Mononuclear cell (primary cell): ENCODE measurements at regions not wholly inside any gene's neighbourhood (a gene's known extent, or its start where the extent isn't known, plus 50 kb on each side); places are given as distances from the start of the nearest gene placed in this dataset.

ENCODE experiments used
- H3K27me3 ChIP-seq: 2 replicates; pipeline ENCODE4 v1.6.0; 2011; ENCODE audit warnings: low read length, control low read depth; ENCODE audit not compliant: insufficient read depth
- H3K4me1 ChIP-seq: 2 replicates; pipeline ENCODE4 v1.5.1; 2011; ENCODE audit warnings: mild to moderate bottlenecking, low read length, control low read depth; ENCODE audit not compliant: insufficient read depth
- H3K4me3 ChIP-seq: 2 replicates; pipeline ENCODE4 v1.5.1; 2011; ENCODE audit warnings: mild to moderate bottlenecking, low read length, moderate library complexity
- H3K9me3 ChIP-seq: 2 replicates; pipeline ENCODE4 v1.5.1; 2011; ENCODE audit warnings: low read depth, mild to moderate bottlenecking, control low read depth, low read length

DNA sequence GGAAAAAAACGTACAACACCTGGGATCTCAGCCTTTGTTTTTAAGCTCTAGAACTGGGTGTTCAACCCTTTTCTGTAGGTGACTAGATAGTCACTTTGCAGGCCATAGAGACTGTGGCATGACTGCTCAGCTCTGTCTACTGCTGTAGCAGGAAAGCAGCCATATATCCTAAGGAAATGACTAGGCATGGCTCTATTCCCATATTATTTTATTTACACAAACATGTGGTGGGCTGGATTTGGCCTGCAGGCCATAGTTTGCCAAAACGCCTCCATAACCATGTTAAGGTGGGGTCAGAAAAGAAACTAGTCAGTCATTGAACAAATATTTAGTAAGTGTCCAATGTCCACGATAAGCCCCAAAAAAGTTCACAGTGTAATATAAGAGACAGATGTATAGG, 452.5 kb downstream of the MCTP2 start:
- Histone ChIP-seq H3K9me3 (no peaks in the 10 kb centered on the region), H3K27me3 (no peaks in the 10 kb centered on the region), H3K4me3 (no peak overlapping the region), H3K4me1 (no peaks in the 10 kb centered on the region)

GRCh38 chr15:94691169-94691568, 459.8 kb downstream of the MCTP2 start:
- H3K4me3 ChIP-seq = no peak overlapping the region
- no peaks in the 10 kb centered on the region for H3K27me3 ChIP-seq
- no peaks in the 10 kb centered on the region for H3K9me3 ChIP-seq
- no peaks in the 10 kb centered on the region for H3K4me1 ChIP-seq

DNA sequence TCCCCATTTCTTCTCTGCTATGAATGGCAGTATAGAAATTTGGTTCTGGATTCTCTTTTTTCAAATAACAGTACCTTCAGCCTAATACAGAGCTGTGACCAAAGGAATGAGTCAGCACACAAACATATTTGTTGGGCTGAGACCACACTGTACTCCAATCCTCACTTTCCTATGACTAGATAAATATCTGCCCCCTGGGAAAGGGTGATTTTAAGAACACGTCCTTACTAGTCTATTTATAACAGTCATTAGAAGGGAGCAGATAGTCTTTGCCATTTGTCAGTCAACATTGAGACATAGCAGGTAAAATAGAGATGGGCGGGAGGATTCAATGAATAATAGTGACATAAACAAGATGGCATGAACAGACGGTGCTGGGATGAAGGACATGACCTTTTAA, 461.3 kb downstream of the MCTP2 start:
- Histone ChIP-seq H3K4me1 (no peaks in the 10 kb centered on the region), H3K27me3 (no peaks in the 10 kb centered on the region), H3K9me3 (no peaks in the 10 kb centered on the region), H3K4me3 (no peak overlapping the region)

DNA sequence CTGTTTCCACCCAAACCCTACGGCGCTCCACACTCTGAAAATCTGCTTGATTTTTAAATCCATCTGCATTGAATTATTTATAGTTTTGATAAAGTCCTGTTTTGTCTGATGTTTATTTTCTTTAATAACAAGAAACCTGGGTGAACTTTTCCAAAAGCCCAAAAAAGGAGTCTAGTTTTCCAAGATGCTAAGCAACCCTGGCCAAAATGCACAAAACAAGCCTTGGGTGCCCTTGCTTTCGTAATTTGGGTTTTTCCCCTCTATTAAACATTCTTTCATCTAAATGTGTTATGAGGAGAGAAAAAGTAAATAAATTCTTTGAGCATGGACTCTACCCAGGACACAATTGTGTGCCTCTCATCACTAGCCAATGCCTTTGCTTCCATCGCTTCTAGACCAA, 468.9 kb downstream of the MCTP2 start:
- no peaks in the 10 kb centered on the region for H3K4me1 ChIP-seq
- H3K4me3 ChIP-seq = no peak overlapping the region
- H3K27me3 ChIP-seq = no peaks in the 10 kb centered on the region
- H3K9me3 ChIP-seq = no peaks in the 10 kb centered on the region

- Histone ChIP-seq H3K4me3 (no peak overlapping the region), H3K4me1 (no peaks in the 10 kb centered on the region), H3K9me3 (no peaks in the 10 kb centered on the region), H3K27me3 (no peaks in the 10 kb centered on the region)
These were observed 470.1 kb downstream of the MCTP2 start for GRCh38 chr15:94701281-94701985.

- Histone ChIP-seq H3K9me3 (no peaks in the 10 kb centered on the region), H3K27me3 (no peaks in the 10 kb centered on the region), H3K4me3 (no peak overlapping the region), H3K4me1 (no peaks in the 10 kb centered on the region)
These were observed 472.2 kb downstream of the MCTP2 start for GRCh38 chr15:94703596-94703995.

DNA sequence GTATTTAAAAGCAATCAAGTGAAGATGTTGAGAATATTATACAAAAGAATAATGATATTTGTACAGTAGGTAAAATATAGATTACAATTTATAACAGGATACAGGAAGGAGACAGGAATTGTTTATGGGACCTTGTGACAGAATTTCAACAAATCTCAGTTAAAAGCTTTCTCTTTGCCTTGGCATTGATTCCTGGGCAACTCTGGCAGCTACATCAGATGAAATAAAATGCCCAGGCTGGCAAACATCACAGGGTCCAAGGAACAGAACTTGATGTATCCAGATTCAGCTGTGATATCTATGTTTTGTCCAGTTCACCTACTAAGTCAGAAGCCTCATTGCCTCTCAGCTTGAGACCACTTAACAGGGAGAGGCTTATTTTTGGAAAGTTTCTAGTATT, 473.1 kb downstream of the MCTP2 start:
- Histone ChIP-seq H3K4me1 (no peaks in the 10 kb centered on the region), H3K9me3 (no peaks in the 10 kb centered on the region), H3K27me3 (no peaks in the 10 kb centered on the region), H3K4me3 (no peak overlapping the region)

DNA sequence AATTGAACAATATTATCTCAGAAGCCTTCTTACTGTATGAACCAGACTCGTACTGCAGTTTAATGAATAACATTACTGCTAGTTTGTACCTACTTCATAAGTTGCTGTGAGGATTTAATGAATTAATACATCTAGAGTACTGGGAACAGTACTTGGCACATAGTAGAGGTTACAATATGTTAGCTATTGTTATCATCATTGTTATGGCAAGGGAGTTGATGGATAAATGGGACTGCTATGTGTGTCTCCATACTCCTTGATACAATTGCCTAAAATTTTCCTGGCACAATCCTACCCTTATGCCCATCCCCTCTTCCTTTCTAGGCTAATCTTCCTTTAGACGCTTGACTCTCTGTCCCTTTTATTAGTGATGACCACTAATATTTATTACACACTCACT, 473.6 kb downstream of the MCTP2 start:
- H3K27me3 ChIP-seq = no peaks in the 10 kb centered on the region
- no peaks in the 10 kb centered on the region for H3K4me1 ChIP-seq
- no peaks in the 10 kb centered on the region for H3K9me3 ChIP-seq
- H3K4me3 ChIP-seq = no peak overlapping the region

DNA sequence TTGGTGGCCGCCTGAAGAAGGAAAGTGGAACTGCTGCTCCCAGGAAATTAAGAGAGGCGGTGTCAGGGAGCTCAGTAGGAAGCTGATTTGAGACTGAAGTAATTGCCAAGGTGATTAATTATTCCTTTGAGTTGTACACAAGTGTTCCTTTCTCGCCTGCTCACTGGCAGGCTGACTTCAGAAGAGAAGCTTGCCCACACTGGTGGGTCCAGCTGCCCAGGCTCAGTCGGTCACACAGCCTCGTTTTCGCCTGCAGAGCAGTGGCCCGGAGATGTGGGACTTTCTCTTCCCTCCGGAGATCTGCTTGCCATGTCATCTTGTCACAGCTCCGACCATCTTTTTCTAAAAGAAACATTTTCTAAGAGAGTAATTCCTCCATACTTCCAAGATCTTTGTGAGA, 478.0 kb downstream of the MCTP2 start:
- Histone ChIP-seq H3K4me1 (no peaks in the 10 kb centered on the region), H3K9me3 (no peaks in the 10 kb centered on the region), H3K27me3 (no peaks in the 10 kb centered on the region), H3K4me3 (no peak overlapping the region)

GRCh38 chr15:94722024-94722636, 490.8 kb downstream of the MCTP2 start:
- H3K4me3 ChIP-seq = no peak overlapping the region
- H3K4me1 ChIP-seq = no peaks in the 10 kb centered on the region
- no peaks in the 10 kb centered on the region for H3K9me3 ChIP-seq
- H3K27me3 ChIP-seq = no peaks in the 10 kb centered on the region

GRCh38 chr15:94723801-94724200, 492.4 kb downstream of the MCTP2 start:
- H3K4me3 ChIP-seq = no peak overlapping the region
- H3K27me3 ChIP-seq = no peaks in the 10 kb centered on the region
- no peaks in the 10 kb centered on the region for H3K4me1 ChIP-seq
- no peaks in the 10 kb centered on the region for H3K9me3 ChIP-seq

GRCh38 chr15:94731286-94731685, 499.9 kb downstream of the MCTP2 start:
- Histone ChIP-seq H3K9me3 (no peaks in the 10 kb centered on the region), H3K27me3 (no peaks in the 10 kb centered on the region), H3K4me3 (no peak overlapping the region), H3K4me1 (no peaks in the 10 kb centered on the region)

- Histone ChIP-seq H3K27me3 (no peaks in the 10 kb centered on the region), H3K4me3 (no peak overlapping the region), H3K9me3 (no peaks in the 10 kb centered on the region), H3K4me1 (no peaks in the 10 kb centered on the region)
These were observed 503.1 kb downstream of the MCTP2 start for GRCh38 chr15:94734460-94734859.

GRCh38 chr15:94736236-94736635, 504.9 kb downstream of the MCTP2 start:
- Histone ChIP-seq H3K4me3 (no peak overlapping the region), H3K9me3 (no peaks in the 10 kb centered on the region), H3K4me1 (no peaks in the 10 kb centered on the region)

DNA sequence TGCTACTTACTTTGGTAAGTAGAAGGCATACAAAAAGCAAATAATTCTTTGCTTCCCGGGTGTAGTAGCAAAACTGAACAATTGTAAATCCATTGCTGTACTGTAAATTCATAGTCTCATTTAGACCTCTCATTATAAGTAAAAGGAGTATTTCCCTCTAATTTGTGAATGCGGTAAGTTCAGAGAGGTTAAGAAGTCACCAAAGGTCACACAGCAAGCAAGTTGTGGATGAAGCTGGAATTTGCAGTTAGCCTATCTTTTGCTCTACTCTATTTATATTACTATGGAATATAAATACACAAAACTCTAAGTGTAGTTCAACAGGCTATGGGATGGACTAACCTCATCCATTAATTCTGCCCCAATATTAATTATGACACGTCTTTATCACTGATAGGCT, 508.3 kb downstream of the MCTP2 start:
- H3K4me3 ChIP-seq = no peak overlapping the region
- no peaks in the 10 kb centered on the region for H3K27me3 ChIP-seq
- no peaks in the 10 kb centered on the region for H3K9me3 ChIP-seq
- no peaks in the 10 kb centered on the region for H3K4me1 ChIP-seq

More at GRCh38 chr15:94736236-94736635, 504.9 kb downstream of the MCTP2 start:
- H3K27me3 ChIP-seq = no peaks in the 10 kb centered on the region

DNA sequence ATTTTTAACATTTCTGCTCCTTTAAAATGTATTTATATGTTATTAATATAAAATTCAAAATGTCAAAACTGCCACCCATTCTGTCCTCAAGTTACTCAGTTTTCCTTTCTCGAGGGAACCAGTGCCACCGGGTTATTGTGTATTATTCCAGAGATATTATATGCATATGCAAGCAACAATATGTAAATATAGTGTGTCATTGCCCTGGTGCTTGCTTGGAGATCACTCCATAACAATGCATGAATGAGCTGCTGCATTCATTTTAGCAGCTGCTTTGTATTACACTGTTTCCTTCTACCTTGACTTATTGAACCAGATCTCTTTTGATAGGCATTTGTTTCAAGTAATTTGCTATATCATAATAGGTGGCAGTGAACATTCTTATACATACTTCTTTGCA, 509.1 kb downstream of the MCTP2 start:
- Histone ChIP-seq H3K4me1 (no peaks in the 10 kb centered on the region), H3K9me3 (no peaks in the 10 kb centered on the region), H3K4me3 (no peak overlapping the region), H3K27me3 (no peaks in the 10 kb centered on the region)
